Upper lobe of left lung (tissue), 6 donors: ENCODE measurements at regions not wholly inside any gene's neighbourhood (a gene's known extent, or its start where the extent isn't known, plus 50 kb on each side); places are given as distances from the start of the nearest gene placed in this dataset.
"Not testable (repeated sequence)": the region's sequence is repeated elsewhere in the genome, so short reads cannot be mapped to it uniquely, and the experiment has no call there.

Experiments
- ATAC-seq, 2 donors: fragments of 200-7000 bp; cut with Tn5 transposase; one replicate each; pipeline ENCODE4 v1.9.1; 2022; ENCODE audit warnings: mild to moderate bottlenecking in 2 of 2, moderate library complexity in 2 of 2; ENCODE audit not compliant: low FRiP score in 2 of 2
- DNase-seq, 2 donors: peaks; one replicate each; pipeline ENCODE4 v3.0.0-alpha.2; 2019 to 2020
- H3K27ac ChIP-seq, 4 donors: fragments of 200-600 bp; sonication (generic); one replicate each; pipeline ENCODE4 v1.5.1; 2016 to 2019
- H3K27me3 ChIP-seq, 4 donors: fragments of 200-600 bp; sonication (generic); one replicate each; pipeline ENCODE4 v1.5.1; 2017 to 2019
- H3K36me3 ChIP-seq, 4 donors: fragments of 200-600 bp; sonication (generic); one replicate each; pipeline ENCODE4 v1.5.1; 2016 to 2019
- H3K4me1 ChIP-seq, 4 donors: fragments of 200-600 bp; sonication (generic); one replicate each; pipeline ENCODE4 v1.5.1; 2018 to 2019
- H3K4me3 ChIP-seq, 4 donors: fragments of 200-600 bp; sonication (generic); one replicate each; pipeline ENCODE4 v1.5.1; 2017 to 2019; ENCODE audit warnings: mild to moderate bottlenecking in 2 of 4, moderate library complexity in 1 of 4
- H3K9me3 ChIP-seq, 4 donors: fragments of 200-600 bp; sonication (generic); one replicate each; pipeline ENCODE4 v1.5.1; 2018 to 2019
- EP300 ChIP-seq, 4 donors: sonication (generic); formaldehyde crosslinking; IDR thresholded peaks; one replicate each; pipeline ENCODE4 v1.5.1; 2017; ENCODE audit warnings: antibody characterized with exemption in 4 of 4, control low read depth in 2 of 4
- POLR2A ChIP-seq, 4 donors: fragments of 450-650 bp; IDR thresholded peaks; one replicate each; pipeline ENCODE4 v1.5.1; 2016 to 2017; ENCODE audit warnings: antibody characterized with exemption in 4 of 4, mild to moderate bottlenecking in 2 of 4
- POLR2AphosphoS5 ChIP-seq, 2 donors: sonication (generic); formaldehyde crosslinking; IDR thresholded peaks; one replicate each; pipeline ENCODE4 v1.5.1; 2017; ENCODE audit warnings: antibody characterized with exemption in 2 of 2
- WGBS, 2 donors: methylation state at CpG; one replicate each; pipeline ENCODE4 v1.1.5; 2017 to 2018; 5-methylcytosine and 5-hydroxymethylcytosine counted together
- TF ChIP-seq, protein P1 (sequence below), 6 experiments: fragments of 450-650 bp in 4 of 6; fragments of 200-600 bp in 2 of 6; sonication (generic) in 2 of 6; IDR thresholded peaks; one replicate each; pipeline ENCODE4 v1.5.1; 2016 to 2019; ENCODE audit warnings: antibody characterized with exemption in 6 of 6
- donor health status: DM: no; HTN: no; CAD: no; lungs with moderate emphysema.
- donor health status: DM: no; HTN: yes; CAD: no; lungs with severe emphysema.

- H3K9me3 ChIP-seq = no peaks in the 10 kb centered on the region
- H3K27ac ChIP-seq = no peak overlapping the region
- H3K4me3 ChIP-seq = no peak overlapping the region
- no peaks in the 10 kb centered on the region for H3K36me3 ChIP-seq
- 55 to 62% methylated on average over 2 of the region's 2 CpGs for WGBS, 2 donors
- TF ChIP-seq POLR2AphosphoS5 (IDR thresholded peaks at IDR 0.05) (no peak), POLR2A (IDR thresholded peaks at IDR 0.05) (no peak), EP300 (IDR thresholded peaks at IDR 0.05) (no peak)
- TF ChIP-seq, protein P1, sequence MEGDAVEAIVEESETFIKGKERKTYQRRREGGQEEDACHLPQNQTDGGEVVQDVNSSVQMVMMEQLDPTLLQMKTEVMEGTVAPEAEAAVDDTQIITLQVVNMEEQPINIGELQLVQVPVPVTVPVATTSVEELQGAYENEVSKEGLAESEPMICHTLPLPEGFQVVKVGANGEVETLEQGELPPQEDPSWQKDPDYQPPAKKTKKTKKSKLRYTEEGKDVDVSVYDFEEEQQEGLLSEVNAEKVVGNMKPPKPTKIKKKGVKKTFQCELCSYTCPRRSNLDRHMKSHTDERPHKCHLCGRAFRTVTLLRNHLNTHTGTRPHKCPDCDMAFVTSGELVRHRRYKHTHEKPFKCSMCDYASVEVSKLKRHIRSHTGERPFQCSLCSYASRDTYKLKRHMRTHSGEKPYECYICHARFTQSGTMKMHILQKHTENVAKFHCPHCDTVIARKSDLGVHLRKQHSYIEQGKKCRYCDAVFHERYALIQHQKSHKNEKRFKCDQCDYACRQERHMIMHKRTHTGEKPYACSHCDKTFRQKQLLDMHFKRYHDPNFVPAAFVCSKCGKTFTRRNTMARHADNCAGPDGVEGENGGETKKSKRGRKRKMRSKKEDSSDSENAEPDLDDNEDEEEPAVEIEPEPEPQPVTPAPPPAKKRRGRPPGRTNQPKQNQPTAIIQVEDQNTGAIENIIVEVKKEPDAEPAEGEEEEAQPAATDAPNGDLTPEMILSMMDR (IDR thresholded peaks at IDR 0.05) = no peak
- DNase-seq (no peak), ATAC-seq (no peak)
- H3K27me3 ChIP-seq = no peaks in the 10 kb centered on the region
- H3K4me1 ChIP-seq = no peaks in the 10 kb centered on the region
Measured at GRCh38 chr9:30103647-30104394, 2280.6 kb upstream of the ACO1 start.

GRCh38 chr9:30107134-30107533 lies 2277.3 kb upstream of the ACO1 start:
- H3K27me3 ChIP-seq, H3K4me1 ChIP-seq, H3K36me3 ChIP-seq, H3K9me3 ChIP-seq, H3K27ac ChIP-seq, ATAC-seq, H3K4me3 ChIP-seq: not testable (repeated sequence)
- whole genome bisulfite sequencing, 2 donors = 90 to 91% methylated on average over 8 of the region's 8 CpGs
- peak in 1 of 2 donors; percentile 6 for DNase-seq

DNA sequence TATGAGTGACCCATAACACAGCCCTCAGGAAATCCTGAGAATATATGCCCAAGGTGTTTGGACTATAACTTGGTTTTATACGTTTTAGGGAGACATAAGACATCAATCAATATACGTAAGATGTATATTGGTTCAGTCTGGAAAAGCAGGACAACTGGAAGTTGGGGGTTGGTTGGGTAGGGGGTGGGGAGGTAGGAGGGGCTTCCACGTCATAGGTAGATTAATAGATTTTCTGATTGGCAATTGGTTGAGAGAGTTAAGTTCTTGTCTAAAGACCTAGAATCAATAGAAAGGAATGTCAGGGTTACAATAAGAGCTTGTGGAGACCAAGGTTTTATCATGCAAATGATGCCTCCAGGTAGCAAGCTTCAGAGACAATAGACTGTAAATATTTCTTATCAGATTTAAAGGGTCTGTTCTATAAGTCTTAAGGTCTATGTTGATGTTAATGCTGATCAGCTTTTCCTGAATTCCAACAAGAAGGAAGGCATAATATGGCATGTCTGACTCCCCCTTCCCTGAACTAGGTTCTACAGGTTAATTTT lies 2267.7 kb upstream of the ACO1 start:
- H3K4me3 ChIP-seq = no peak overlapping the region
- H3K27ac ChIP-seq = no peak overlapping the region
- no peaks in the 10 kb centered on the region for H3K4me1 ChIP-seq
- WGBS, 2 donors = 78 to 79% methylated on average over 3 of the region's 3 CpGs
- H3K27me3 ChIP-seq = no peaks in the 10 kb centered on the region
- DNase-seq (no peak), ATAC-seq (no peak)
- H3K9me3 ChIP-seq = no peaks in the 10 kb centered on the region
- no peak for TF ChIP-seq POLR2A (IDR thresholded peaks at IDR 0.05)
- TF ChIP-seq POLR2AphosphoS5 (IDR thresholded peaks at IDR 0.05) = no peak
- no peak for TF ChIP-seq EP300 (IDR thresholded peaks at IDR 0.05)
- TF ChIP-seq, protein P1 (IDR thresholded peaks at IDR 0.05) = no peak
- H3K36me3 ChIP-seq = no peaks in the 10 kb centered on the region

DNA sequence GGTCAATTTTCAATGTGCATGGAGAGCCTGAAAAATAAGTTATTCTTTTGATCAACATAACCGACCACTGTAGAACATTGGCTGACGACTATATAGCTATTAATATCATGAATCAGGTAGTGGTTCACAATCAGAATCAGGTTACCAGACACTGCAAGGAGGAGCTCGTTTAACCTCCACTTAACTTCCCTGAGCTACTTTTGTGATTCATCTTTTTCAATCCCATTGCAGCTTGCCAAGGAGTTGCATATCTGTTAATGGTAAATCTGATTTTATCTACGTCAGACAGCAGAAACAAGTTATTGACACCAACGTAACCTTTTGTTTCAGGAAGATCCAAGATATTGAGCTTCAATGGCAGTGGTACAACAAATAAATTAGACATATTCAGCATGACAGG lies 2263.8 kb upstream of the ACO1 start:
- DNase-seq (no peak), ATAC-seq (no peak)
- no peaks in the 10 kb centered on the region for H3K27me3 ChIP-seq
- 58 to 65% methylated on average over 5 of the region's 5 CpGs for WGBS, 2 donors
- no peak overlapping the region for H3K27ac ChIP-seq
- TF ChIP-seq EP300 (IDR thresholded peaks at IDR 0.05) = no peak
- no peak for TF ChIP-seq POLR2AphosphoS5 (IDR thresholded peaks at IDR 0.05)
- TF ChIP-seq, protein P1 (IDR thresholded peaks at IDR 0.05) = no peak
- TF ChIP-seq POLR2A (IDR thresholded peaks at IDR 0.05) = no peak
- no peaks in the 10 kb centered on the region for H3K4me1 ChIP-seq
- no peaks in the 10 kb centered on the region for H3K36me3 ChIP-seq
- no peaks in the 10 kb centered on the region for H3K9me3 ChIP-seq
- H3K4me3 ChIP-seq = no peak overlapping the region

DNA sequence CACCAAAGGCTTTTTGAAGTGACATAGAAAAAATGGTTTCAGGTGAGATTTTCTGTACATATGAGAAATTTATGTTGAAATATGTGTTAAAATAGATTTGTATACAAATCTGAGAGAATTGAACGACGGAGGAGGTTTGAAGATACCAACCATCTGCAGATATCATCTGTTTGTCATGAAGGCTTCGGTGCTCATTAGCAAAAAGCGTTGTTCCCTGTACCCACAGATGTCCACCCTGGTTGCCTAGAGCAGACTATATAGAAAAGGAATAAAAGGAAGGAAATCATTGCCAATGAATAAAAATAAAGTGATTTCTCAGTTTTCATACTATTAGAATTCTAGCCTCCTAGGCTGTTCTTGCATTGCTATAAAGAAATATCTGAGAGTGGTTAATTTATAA lies 2262.8 kb upstream of the ACO1 start:
- 89 to 90% methylated on average over 4 of the region's 4 CpGs for WGBS, 2 donors
- no peak for ATAC-seq
- H3K27me3 ChIP-seq = no peaks in the 10 kb centered on the region
- no peak overlapping the region for H3K27ac ChIP-seq
- TF ChIP-seq EP300 (IDR thresholded peaks at IDR 0.05) (no peak), POLR2AphosphoS5 (IDR thresholded peaks at IDR 0.05) (no peak), POLR2A (IDR thresholded peaks at IDR 0.05) (no peak)
- TF ChIP-seq, protein P1 (IDR thresholded peaks at IDR 0.05) = no peak
- H3K4me3 ChIP-seq = no peak overlapping the region
- no peaks in the 10 kb centered on the region for H3K4me1 ChIP-seq
- H3K36me3 ChIP-seq = no peaks in the 10 kb centered on the region
- DNase-seq = no peak
- no peaks in the 10 kb centered on the region for H3K9me3 ChIP-seq
